A549 (cell line): ENCODE measurements at regions not wholly inside any gene's neighbourhood (a gene's known extent, or its start where the extent isn't known, plus 50 kb on each side); places are given as distances from the start of the nearest gene placed in this dataset.

Experiments
- ATAC-seq, 2 experiments: fragments of 200-7000 bp in 1 of 2; fragments of >200 bp in 1 of 2; cut with Nextera tagmentation in 1 of 2; cut with Tn5 transposase in 1 of 2; 3 replicates each; pipeline versions ENCODE4 v1.8.0 to v1.9.1; 2018 to 2020; ENCODE audit warnings: mild to moderate bottlenecking in 1 of 2, moderate library complexity in 1 of 2
- CTCF ChIA-PET: fragments of 300-600 bp; sonication (Branson Sonifier 250); formaldehyde crosslinking; extraction: SDS; loops from one replicate; lab custom pipeline; 2021; ENCODE audit warnings: antibody characterized with exemption, inconsistent platforms; lab: Yijun Ruan, JAX
- POLR2A ChIA-PET: fragments of 350-600 bp; formaldehyde crosslinking; extraction: SDS; loops from one replicate; lab custom pipeline; 2021; ENCODE audit warnings: antibody characterized with exemption, inconsistent platforms; lab: Yijun Ruan, JAX
- DNase-seq, 2 experiments: peaks; one replicate each; pipeline versions ENCODE4 v3.0.0 to v3.0.0-alpha.2; 2011 to 2016; ENCODE audit warnings: low read depth in 1 of 2, low spot score in 1 of 2
- FAIRE-seq: peaks from 2 replicates; lab custom pipeline; 2011; peaks lifted over from hg19 to GRCh38; lab: Jason Lieb, UNC
- H3K27ac ChIP-seq, 2 experiments: fragments of >200 bp; sonication (Bioruptor Twin); formaldehyde crosslinking; 3 replicates each; pipeline ENCODE4 v1.5.1; 2016 to 2017
- H3K4me1 ChIP-seq: fragments of >200 bp; sonication (Bioruptor Twin); formaldehyde crosslinking; 3 replicates; pipeline ENCODE4 v1.6.1; 2016
- H3K4me2 ChIP-seq: fragments of >200 bp; sonication (Bioruptor Twin); formaldehyde crosslinking; 3 replicates; pipeline ENCODE4 v1.6.1; 2016
- H3K4me3 ChIP-seq: fragments of >200 bp; sonication (Bioruptor Twin); formaldehyde crosslinking; 3 replicates; pipeline ENCODE4 v1.5.1; 2016
- H3K9me3 ChIP-seq: fragments of >200 bp; sonication (Bioruptor Twin); formaldehyde crosslinking; 3 replicates; pipeline ENCODE4 v1.6.1; 2016
- EHF ChIP-seq: fragments of 250-450 bp; sonication (Bioruptor Pico); IDR thresholded peaks from 2 replicates; pipeline ENCODE4 v1.5.0; 2020; ENCODE audit warnings: mild to moderate bottlenecking
- ESRRA ChIP-seq: fragments of 150-350 bp; IDR thresholded peaks from 2 replicates; pipeline ENCODE4 v1.6.1; 2014; ENCODE audit warnings: mild to moderate bottlenecking, low read length, borderline replicate concordance
- FOXS1 ChIP-seq: fragments of 250-450 bp; sonication (Bioruptor Pico); IDR thresholded peaks from 2 replicates; pipeline ENCODE4 v1.5.0; 2020; ENCODE audit warnings: mild to moderate bottlenecking, moderate library complexity
- GATA3 ChIP-seq: IDR thresholded peaks from 2 replicates; pipeline ENCODE4 v1.6.1; 2012; ENCODE audit warnings: borderline replicate concordance
- HEYL ChIP-seq: fragments of 250-450 bp; sonication (Bioruptor Pico); IDR thresholded peaks from 2 replicates; pipeline ENCODE4 v1.8.0; 2021; ENCODE audit warnings: mild to moderate bottlenecking, moderate library complexity
- JUN ChIP-seq, 2 experiments: fragments of >200 bp; sonication (Bioruptor Twin); formaldehyde crosslinking; IDR thresholded peaks; 2 replicates in 1 of 2; 3 replicates in 1 of 2; pipeline ENCODE4 v1.6.1; 2016 to 2017
- JUNB ChIP-seq: fragments of >200 bp; sonication (Bioruptor Twin); formaldehyde crosslinking; IDR thresholded peaks from 2 replicates; pipeline ENCODE4 v1.6.1; 2016
- KDM5A ChIP-seq: fragments of 200-600 bp; sonication (generic); IDR thresholded peaks from 2 replicates; pipeline ENCODE4 v1.6.1; 2016; ENCODE audit warnings: antibody characterized with exemption, mild to moderate bottlenecking
- MYC ChIP-seq: IDR thresholded peaks from 2 replicates; pipeline ENCODE4 v1.6.1; 2012; ENCODE audit warnings: mild to moderate bottlenecking, inconsistent platforms, low read length, improper control_type of control experiment, borderline replicate concordance
- NFE2L2 ChIP-seq: fragments of 150-350 bp; conservative IDR thresholded peaks from 2 replicates; pipeline ENCODE4 v1.6.1; 2014; ENCODE audit warnings: low read length
- PBX3 ChIP-seq: IDR thresholded peaks from 2 replicates; pipeline ENCODE4 v1.6.1; 2012
- PHF8 ChIP-seq: fragments of 200-600 bp; sonication (generic); IDR thresholded peaks from 2 replicates; pipeline ENCODE4 v1.6.1; 2016; ENCODE audit warnings: low read depth, mild to moderate bottlenecking, antibody characterized with exemption, moderate library complexity, borderline replicate concordance
- RAD21 ChIP-seq, 2 experiments: fragments of >200 bp in 1 of 2; sonication (Bioruptor Twin) in 1 of 2; formaldehyde crosslinking in 1 of 2; IDR thresholded peaks in 1 of 2; conservative IDR thresholded peaks in 1 of 2; 2 replicates in 1 of 2; 3 replicates in 1 of 2; pipeline ENCODE4 v1.6.1; 2012 to 2018; ENCODE audit warnings: inconsistent platforms in 1 of 2
- RFX5 ChIP-seq: fragments of 450-650 bp; IDR thresholded peaks from 2 replicates; pipeline ENCODE4 v1.7.1; 2014; ENCODE audit warnings: antibody characterized with exemption, mild to moderate bottlenecking, moderate library complexity
- SMC3 ChIP-seq: fragments of >200 bp; sonication (Bioruptor Twin); formaldehyde crosslinking; IDR thresholded peaks from 3 replicates; pipeline ENCODE4 v1.6.1; 2018; ENCODE audit warnings: inconsistent platforms
- SREBF2 ChIP-seq: fragments of 450-650 bp; IDR thresholded peaks from 2 replicates; pipeline ENCODE4 v1.6.1; 2014; ENCODE audit warnings: mild to moderate bottlenecking, moderate library complexity
- TP53 ChIP-seq: fragments of 250-450 bp; sonication (Bioruptor Pico); IDR thresholded peaks from 2 replicates; pipeline ENCODE4 v1.5.0; 2021; ENCODE audit warnings: mild to moderate bottlenecking, moderate library complexity
- ZNF302 ChIP-seq: fragments of 250-450 bp; sonication (Bioruptor Pico); IDR thresholded peaks from 2 replicates; pipeline ENCODE4 v1.9.0; 2021; ENCODE audit warnings: inconsistent platforms, mild to moderate bottlenecking, moderate library complexity
- ZSCAN20 ChIP-seq: fragments of 250-450 bp; sonication (Bioruptor Pico); IDR thresholded peaks from 2 replicates; pipeline ENCODE4 v1.8.0; 2022; ENCODE audit warnings: mild to moderate bottlenecking, moderate library complexity
- WGBS: methylation state at CpG from one replicate; pipeline ENCODE4 v1.1.6; 2017; ENCODE audit errors: missing lambda C conversion rate; 5-methylcytosine and 5-hydroxymethylcytosine counted together
- TF ChIP-seq, protein P1 (sequence below): fragments of 250-450 bp; sonication (Bioruptor Pico); IDR thresholded peaks from 2 replicates; pipeline ENCODE4 v1.5.0; 2021; ENCODE audit warnings: mild to moderate bottlenecking, moderate library complexity, borderline replicate concordance
- TF ChIP-seq, protein P2 (sequence below): fragments of 450-650 bp; IDR thresholded peaks from 2 replicates; pipeline ENCODE4 v1.6.1; 2014; ENCODE audit warnings: antibody characterized with exemption

DNA sequence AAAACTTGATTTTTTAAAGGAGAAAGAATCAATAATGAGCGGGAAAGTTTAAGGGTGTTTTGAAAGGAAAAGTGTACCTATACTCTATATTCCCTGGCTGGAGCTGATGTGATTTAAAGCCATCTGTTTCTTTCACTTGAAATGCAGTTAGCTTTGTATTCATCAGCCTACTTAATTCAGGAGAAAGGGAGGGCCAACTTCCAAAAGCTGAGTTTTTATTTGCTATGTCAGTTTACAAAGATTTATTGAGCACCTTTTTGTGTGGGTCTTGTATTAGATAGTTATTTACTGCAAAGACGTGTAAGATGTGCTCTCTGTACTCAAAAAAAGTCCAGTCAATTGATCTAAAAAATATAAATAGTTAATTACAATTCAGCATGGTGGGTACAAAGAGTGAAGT, 176.2 kb upstream of the GOLIM4 start (continued):
- TF ChIP-seq, protein P1, sequence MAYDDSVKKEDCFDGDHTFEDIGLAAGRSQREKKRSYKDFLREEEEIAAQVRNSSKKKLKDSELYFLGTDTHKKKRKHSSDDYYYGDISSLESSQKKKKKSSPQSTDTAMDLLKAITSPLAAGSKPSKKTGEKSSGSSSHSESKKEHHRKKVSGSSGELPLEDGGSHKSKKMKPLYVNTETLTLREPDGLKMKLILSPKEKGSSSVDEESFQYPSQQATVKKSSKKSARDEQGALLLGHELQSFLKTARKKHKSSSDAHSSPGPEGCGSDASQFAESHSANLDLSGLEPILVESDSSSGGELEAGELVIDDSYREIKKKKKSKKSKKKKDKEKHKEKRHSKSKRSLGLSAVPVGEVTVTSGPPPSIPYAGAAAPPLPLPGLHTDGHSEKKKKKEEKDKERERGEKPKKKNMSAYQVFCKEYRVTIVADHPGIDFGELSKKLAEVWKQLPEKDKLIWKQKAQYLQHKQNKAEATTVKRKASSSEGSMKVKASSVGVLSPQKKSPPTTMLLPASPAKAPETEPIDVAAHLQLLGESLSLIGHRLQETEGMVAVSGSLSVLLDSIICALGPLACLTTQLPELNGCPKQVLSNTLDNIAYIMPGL = no peak
- TF ChIP-seq ESRRA (no peak), JUNB (no peak), HEYL (no peak)

DNA sequence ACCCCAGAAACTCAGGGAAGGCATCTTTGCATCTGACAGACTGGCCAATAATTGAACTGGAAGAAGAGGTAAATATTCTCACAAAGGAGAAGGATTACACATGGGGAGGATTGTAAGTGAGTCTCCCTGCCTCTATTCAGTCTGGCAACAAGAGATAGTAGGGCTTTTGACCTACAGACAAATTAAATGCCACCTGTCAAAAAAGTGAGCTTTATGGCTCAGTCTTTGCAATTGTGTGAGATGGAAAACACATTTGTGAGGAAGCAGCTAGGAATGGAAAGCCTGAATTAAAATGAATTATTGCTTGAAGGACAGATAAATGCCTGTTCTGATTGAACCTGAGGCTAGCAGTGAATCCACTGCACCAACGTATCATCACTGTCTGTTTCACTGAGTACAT, 173.3 kb upstream of the GOLIM4 start:
- H3K9me3 ChIP-seq = no peaks in the 10 kb centered on the region
- no peaks in the 10 kb centered on the region for H3K4me1 ChIP-seq
- H3K27ac ChIP-seq = no peak overlapping the region
- ATAC-seq (no peak), DNase-seq (no peak), FAIRE-seq (no peak)
- no peak for TF ChIP-seq ZSCAN20 (CRISPR knock-in tag)
- TF ChIP-seq RFX5 = no peak
- no peak for TF ChIP-seq GATA3
- TF ChIP-seq TP53 (CRISPR knock-in tag) = no peak
- TF ChIP-seq PHF8 = no peak
- no peak for TF ChIP-seq NFE2L2
- no peak for TF ChIP-seq ZNF302 (CRISPR knock-in tag)
- no peak for TF ChIP-seq JUN (IDR thresholded peaks at IDR 0.05)
- TF ChIP-seq MYC = no peak
- no peak for TF ChIP-seq KDM5A
- TF ChIP-seq, protein P1 = no peak
- TF ChIP-seq SMC3 = no peak
- TF ChIP-seq SREBF2 = no peak
- TF ChIP-seq HEYL = no peak
- WGBS = 0% methylated on average over 1 of the region's 1 CpG
- ChIA-PET CTCF (no interaction called here), POLR2A (no interaction called here)
- H3K4me3 ChIP-seq = no peak overlapping the region
- no peak overlapping the region for H3K4me2 ChIP-seq

DNA sequence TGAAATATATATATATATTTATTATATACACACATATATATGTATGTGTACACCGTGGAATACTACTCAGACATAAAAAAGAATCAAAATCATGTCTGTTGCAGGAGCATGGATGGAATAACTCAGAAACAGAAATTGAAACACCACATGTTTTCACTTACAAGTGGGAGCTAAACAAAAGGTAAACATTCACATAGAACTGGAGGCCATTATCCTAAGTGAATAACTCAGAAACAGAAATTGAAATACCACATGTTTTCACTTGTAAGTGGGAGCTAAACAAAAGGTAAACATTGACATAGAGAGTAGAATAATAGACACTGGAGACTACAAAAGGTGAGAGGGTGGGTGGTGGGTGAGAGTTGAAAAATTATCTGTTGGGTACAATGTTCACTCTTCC, 171.5 kb upstream of the GOLIM4 start:
- H3K4me1 ChIP-seq = no peaks in the 10 kb centered on the region
- ATAC-seq = no peak
- ChIA-PET POLR2A (no interaction called here), CTCF (no interaction called here)
- TF ChIP-seq, protein P2, sequence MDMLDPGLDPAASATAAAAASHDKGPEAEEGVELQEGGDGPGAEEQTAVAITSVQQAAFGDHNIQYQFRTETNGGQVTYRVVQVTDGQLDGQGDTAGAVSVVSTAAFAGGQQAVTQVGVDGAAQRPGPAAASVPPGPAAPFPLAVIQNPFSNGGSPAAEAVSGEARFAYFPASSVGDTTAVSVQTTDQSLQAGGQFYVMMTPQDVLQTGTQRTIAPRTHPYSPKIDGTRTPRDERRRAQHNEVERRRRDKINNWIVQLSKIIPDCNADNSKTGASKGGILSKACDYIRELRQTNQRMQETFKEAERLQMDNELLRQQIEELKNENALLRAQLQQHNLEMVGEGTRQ = no peak
- TF ChIP-seq FOXS1 (no peak), EHF (CRISPR knock-in tag) (no peak), ZSCAN20 (CRISPR knock-in tag) (no peak), RAD21 (conservative IDR thresholded peaks at IDR 0.05 in 1 of 2, IDR thresholded peaks at IDR 0.05 in 1 of 2) (no peak), PBX3 (no peak)
- FAIRE-seq = no peak
- WGBS = 4% methylated on average over 1 of the region's 1 CpG
- no peaks in the 10 kb centered on the region for H3K9me3 ChIP-seq
- H3K27ac ChIP-seq = no peak overlapping the region
- DNase-seq = no peak
- no peak overlapping the region for H3K4me2 ChIP-seq
- H3K4me3 ChIP-seq = no peak overlapping the region
